GM18519 (cell line): ENCODE measurements at regions not wholly inside any gene's neighbourhood (a gene's known extent, or its start where the extent isn't known, plus 50 kb on each side); places are given as distances from the start of the nearest gene placed in this dataset.

Experiments
- ATAC-seq: cut with Tn5 transposase; IDR thresholded peaks from one replicate; pipeline ENCODE4 v1.9.1; 2021; ENCODE audit warnings: mild to moderate bottlenecking, moderate library complexity; ENCODE audit not compliant: unreplicated experiment, low FRiP score

GRCh38 chr1:221149555-221150075, 270.4 kb downstream of the HLX start:
- ATAC-seq = no peak

GRCh38 chr1:221150996-221151395, 271.8 kb downstream of the HLX start:
- no peak for ATAC-seq

- ATAC-seq = no peak
Observed at GRCh38 chr1:221154932-221155331, 275.7 kb downstream of the HLX start.

GRCh38 chr1:221157026-221157761, 278.0 kb downstream of the HLX start:
- peak; percentile 94 for ATAC-seq

GRCh38 chr1:221159608-221160007, 280.4 kb downstream of the HLX start:
- ATAC-seq = no peak

- ATAC-seq = no peak
Observed at GRCh38 chr1:221161571-221162041, 282.4 kb downstream of the HLX start.

- no peak for ATAC-seq
Observed at GRCh38 chr1:221162352-221162751, 283.1 kb downstream of the HLX start.

GRCh38 chr1:221162939-221163338, 283.7 kb downstream of the HLX start:
- no peak for ATAC-seq

- ATAC-seq = no peak
Observed at GRCh38 chr1:221164029-221164428, 284.8 kb downstream of the HLX start.

GRCh38 chr1:221164951-221165838, 286.0 kb downstream of the HLX start:
- ATAC-seq = no peak

GRCh38 chr1:221165839-221166500, 286.7 kb downstream of the HLX start:
- ATAC-seq = no peak

GRCh38 chr1:221166559-221167318, 287.5 kb downstream of the HLX start:
- ATAC-seq = peak; percentile 94

- ATAC-seq = no peak
Observed at GRCh38 chr1:221169447-221169889, 290.2 kb downstream of the HLX start.

- ATAC-seq = no peak
Observed at GRCh38 chr1:221170171-221170570, 290.9 kb downstream of the HLX start.

GRCh38 chr1:221171768-221172167, 292.5 kb downstream of the HLX start:
- ATAC-seq = no peak

GRCh38 chr1:221172841-221173240, 293.6 kb downstream of the HLX start:
- no peak for ATAC-seq

GRCh38 chr1:221174330-221174993, 295.2 kb downstream of the HLX start:
- no peak for ATAC-seq

- ATAC-seq = no peak
Observed at GRCh38 chr1:221175249-221175648, 296.0 kb downstream of the HLX start.

GRCh38 chr1:221180704-221181368, 301.6 kb downstream of the HLX start:
- ATAC-seq = no peak
